Inferior parietal cortex (tissue), 1 donor: ENCODE measurements at regions not wholly inside any gene's neighbourhood (a gene's known extent, or its start where the extent isn't known, plus 50 kb on each side); places are given as distances from the start of the nearest gene placed in this dataset.
"Not testable (repeated sequence)": the region's sequence is repeated elsewhere in the genome, so short reads cannot be mapped to it uniquely, and the experiment has no call there.

Source experiments
- DNase-seq: peaks from one replicate; pipeline ENCODE4 v3.0.0-alpha.2; 2016; ENCODE audit errors: extremely low spot score

GRCh38 chr5:152051499-152052454 is 127.1 kb upstream of the GLRA1 start:
- DNase-seq, result no peak

GRCh38 chr5:152046361-152046760 is 121.7 kb upstream of the GLRA1 start:
- no peak for DNase-seq

GRCh38 chr5:152038856-152039255 is 114.2 kb upstream of the GLRA1 start:
- DNase-seq, result not testable (repeated sequence)

- DNase-seq, result not testable (repeated sequence)
These were observed 101.8 kb upstream of the GLRA1 start for GRCh38 chr5:152026328-152027024.

- no peak for DNase-seq
These were observed 91.8 kb upstream of the GLRA1 start for GRCh38 chr5:152016421-152016820.

- DNase-seq, result no peak
These were observed 83.1 kb upstream of the GLRA1 start for GRCh38 chr5:152007653-152008335.

- no peak for DNase-seq
These were observed 79.4 kb upstream of the GLRA1 start for GRCh38 chr5:152004095-152004494.
